Suprapubic skin (tissue), 4 donors: ENCODE measurements at regions not wholly inside any gene's neighbourhood (a gene's known extent, or its start where the extent isn't known, plus 50 kb on each side); places are given as distances from the start of the nearest gene placed in this dataset.

Experiments used
- DNase-seq, 2 donors: peaks; one replicate each; pipeline ENCODE4 v3.0.0-alpha.2; 2019; ENCODE audit warnings: low spot score in 2 of 2
- H3K27ac ChIP-seq: fragments of 200-600 bp; sonication (generic); one replicate; pipeline ENCODE4 v1.5.1; 2019
- H3K27me3 ChIP-seq: fragments of 200-600 bp; sonication (generic); one replicate; pipeline ENCODE4 v1.5.1; 2019
- H3K36me3 ChIP-seq: fragments of 200-600 bp; sonication (generic); one replicate; pipeline ENCODE4 v1.5.1; 2019
- H3K4me1 ChIP-seq: fragments of 200-600 bp; sonication (generic); one replicate; pipeline ENCODE4 v1.5.1; 2019
- H3K4me3 ChIP-seq: fragments of 200-600 bp; sonication (generic); one replicate; pipeline ENCODE4 v1.5.1; 2019; ENCODE audit warnings: mild to moderate bottlenecking
- H3K9me3 ChIP-seq: fragments of 200-600 bp; sonication (generic); one replicate; pipeline ENCODE4 v1.5.1; 2019
- CTCF ChIP-seq, 2 donors: fragments of 200-600 bp in 1 of 2; fragments of 450-650 bp in 1 of 2; sonication (generic) in 1 of 2; IDR thresholded peaks; one replicate each; pipeline ENCODE4 v1.5.1; 2016 to 2019; ENCODE audit warnings: antibody characterized with exemption in 2 of 2, mild to moderate bottlenecking in 1 of 2, moderate library complexity in 1 of 2
- EP300 ChIP-seq: sonication (generic); formaldehyde crosslinking; IDR thresholded peaks from one replicate; pipeline ENCODE4 v1.6.1; 2017; ENCODE audit warnings: antibody characterized with exemption
- POLR2A ChIP-seq, 2 donors: fragments of 450-650 bp; IDR thresholded peaks; one replicate each; pipeline ENCODE4 v1.6.1; 2017; ENCODE audit warnings: antibody characterized with exemption in 2 of 2, mild to moderate bottlenecking in 2 of 2, moderate library complexity in 2 of 2
- POLR2AphosphoS5 ChIP-seq, 3 donors: sonication (generic); formaldehyde crosslinking; IDR thresholded peaks; one replicate each; pipeline ENCODE4 v1.6.1; 2017; ENCODE audit warnings: antibody characterized with exemption in 3 of 3
- WGBS: methylation state at CpG from one replicate; pipeline ENCODE4 v1.1.5; 2018; 5-methylcytosine and 5-hydroxymethylcytosine counted together

GRCh38 chr7:89998554-89998953 is 155.7 kb upstream of the STEAP1 start:
- TF ChIP-seq EP300 = no peak
- no peak for TF ChIP-seq POLR2A (IDR thresholded peaks at IDR 0.05)
- TF ChIP-seq CTCF (IDR thresholded peaks at IDR 0.05) = no peak
- no peak for TF ChIP-seq POLR2AphosphoS5 (IDR thresholded peaks at IDR 0.05)
- no peak for DNase-seq
- WGBS = 75% methylated on average over 2 of the region's 2 CpGs

GRCh38 chr7:90005836-90006235 is 148.4 kb upstream of the STEAP1 start:
- Histone ChIP-seq H3K4me3 (no peak overlapping the region), H3K36me3 (no peaks in the 10 kb centered on the region), H3K4me1 (no peaks in the 10 kb centered on the region), H3K9me3 (no peaks in the 10 kb centered on the region), H3K27ac (no peak overlapping the region), H3K27me3 (no peaks in the 10 kb centered on the region)
- WGBS = 88% methylated on average over 2 of the region's 2 CpGs
- no peak for DNase-seq
- TF ChIP-seq POLR2AphosphoS5 (IDR thresholded peaks at IDR 0.05) = no peak
- TF ChIP-seq POLR2A (IDR thresholded peaks at IDR 0.05) = no peak
- TF ChIP-seq EP300 = no peak
- TF ChIP-seq CTCF (IDR thresholded peaks at IDR 0.05) = no peak

More at GRCh38 chr7:89998554-89998953, 155.7 kb upstream of the STEAP1 start:
- no peaks in the 10 kb centered on the region for H3K27me3 ChIP-seq
- no peaks in the 10 kb centered on the region for H3K4me1 ChIP-seq
- no peak overlapping the region for H3K4me3 ChIP-seq
- peaks cover 5% of the 10 kb centered on the region for H3K9me3 ChIP-seq
- no peak overlapping the region for H3K27ac ChIP-seq
- no peaks in the 10 kb centered on the region for H3K36me3 ChIP-seq

- no peak overlapping the region for H3K27ac ChIP-seq
- H3K9me3 ChIP-seq = no peaks in the 10 kb centered on the region
- no peaks in the 10 kb centered on the region for H3K27me3 ChIP-seq
- no peak for DNase-seq
- TF ChIP-seq POLR2A (IDR thresholded peaks at IDR 0.05) = no peak
- no peak for TF ChIP-seq POLR2AphosphoS5 (IDR thresholded peaks at IDR 0.05)
- no peak for TF ChIP-seq EP300
- TF ChIP-seq CTCF (IDR thresholded peaks at IDR 0.05) = no peak
- no peak overlapping the region for H3K4me3 ChIP-seq
- 48% methylated on average over 3 of the region's 3 CpGs for WGBS
- H3K36me3 ChIP-seq = no peaks in the 10 kb centered on the region
- H3K4me1 ChIP-seq = no peaks in the 10 kb centered on the region
These were observed 147.1 kb upstream of the STEAP1 start for GRCh38 chr7:90007001-90007654.

GRCh38 chr7:90007831-90008230 is 146.4 kb upstream of the STEAP1 start:
- DNase-seq = no peak
- WGBS = 63% methylated on average over 3 of the region's 3 CpGs
- Histone ChIP-seq H3K9me3 (no peaks in the 10 kb centered on the region), H3K4me1 (no peaks in the 10 kb centered on the region), H3K36me3 (no peaks in the 10 kb centered on the region), H3K4me3 (no peak overlapping the region), H3K27ac (no peak overlapping the region), H3K27me3 (no peaks in the 10 kb centered on the region)
- TF ChIP-seq POLR2AphosphoS5 (IDR thresholded peaks at IDR 0.05) (no peak), CTCF (IDR thresholded peaks at IDR 0.05) (no peak), POLR2A (IDR thresholded peaks at IDR 0.05) (no peak), EP300 (no peak)

- TF ChIP-seq EP300 = no peak
- no peak for TF ChIP-seq POLR2AphosphoS5 (IDR thresholded peaks at IDR 0.05)
- TF ChIP-seq POLR2A (IDR thresholded peaks at IDR 0.05) = no peak
- no peak for TF ChIP-seq CTCF (IDR thresholded peaks at IDR 0.05)
- 0% methylated on average over 1 of the region's 1 CpG for WGBS
- H3K4me3 ChIP-seq = no peak overlapping the region
- H3K27me3 ChIP-seq = no peaks in the 10 kb centered on the region
- H3K36me3 ChIP-seq = no peaks in the 10 kb centered on the region
- no peak overlapping the region for H3K27ac ChIP-seq
- H3K4me1 ChIP-seq = no peaks in the 10 kb centered on the region
- H3K9me3 ChIP-seq = no peaks in the 10 kb centered on the region
- DNase-seq = no peak
These were observed 132.1 kb upstream of the STEAP1 start for GRCh38 chr7:90022213-90022612.
